ENCODE measurements at regions not wholly inside any gene's neighbourhood (a gene's known extent, or its start where the extent isn't known, plus 50 kb on each side); places are given as distances from the start of the nearest gene placed in this dataset.

- Histone ChIP-seq H3K4me1 (no peaks in the 10 kb centered on the region), H3K27ac (no peak overlapping the region), H3K36me3 (no peaks in the 10 kb centered on the region), H3K4me3 (no peak overlapping the region), H3K27me3 (no peaks in the 10 kb centered on the region), H3K9me3 (no peaks in the 10 kb centered on the region), H3K9ac (ENCODE audit: low read depth in 2 of 2, low read length in 2 of 2) (no peak overlapping the region)
- TF ChIP-seq, protein P1, sequence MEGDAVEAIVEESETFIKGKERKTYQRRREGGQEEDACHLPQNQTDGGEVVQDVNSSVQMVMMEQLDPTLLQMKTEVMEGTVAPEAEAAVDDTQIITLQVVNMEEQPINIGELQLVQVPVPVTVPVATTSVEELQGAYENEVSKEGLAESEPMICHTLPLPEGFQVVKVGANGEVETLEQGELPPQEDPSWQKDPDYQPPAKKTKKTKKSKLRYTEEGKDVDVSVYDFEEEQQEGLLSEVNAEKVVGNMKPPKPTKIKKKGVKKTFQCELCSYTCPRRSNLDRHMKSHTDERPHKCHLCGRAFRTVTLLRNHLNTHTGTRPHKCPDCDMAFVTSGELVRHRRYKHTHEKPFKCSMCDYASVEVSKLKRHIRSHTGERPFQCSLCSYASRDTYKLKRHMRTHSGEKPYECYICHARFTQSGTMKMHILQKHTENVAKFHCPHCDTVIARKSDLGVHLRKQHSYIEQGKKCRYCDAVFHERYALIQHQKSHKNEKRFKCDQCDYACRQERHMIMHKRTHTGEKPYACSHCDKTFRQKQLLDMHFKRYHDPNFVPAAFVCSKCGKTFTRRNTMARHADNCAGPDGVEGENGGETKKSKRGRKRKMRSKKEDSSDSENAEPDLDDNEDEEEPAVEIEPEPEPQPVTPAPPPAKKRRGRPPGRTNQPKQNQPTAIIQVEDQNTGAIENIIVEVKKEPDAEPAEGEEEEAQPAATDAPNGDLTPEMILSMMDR (IDR thresholded peaks at IDR 0.05), result no peak
- intact Hi-C loops (cut with DNase I), result no loop called here
- no peak for DNase-seq
Measured at GRCh38 chr6:170074907-170075306, 216.0 kb downstream of the DLL1 start.

GRCh38 chr6:170074435-170074834, 216.4 kb downstream of the DLL1 start:
- Histone ChIP-seq H3K27ac (no peak overlapping the region), H3K36me3 (no peaks in the 10 kb centered on the region), H3K9ac (ENCODE audit: low read depth in 2 of 2, low read length in 2 of 2) (no peak overlapping the region), H3K4me3 (no peak overlapping the region), H3K27me3 (no peaks in the 10 kb centered on the region), H3K9me3 (no peaks in the 10 kb centered on the region), H3K4me1 (no peaks in the 10 kb centered on the region)
- no peak for DNase-seq
- intact Hi-C loops (cut with DNase I), result no loop called here
- TF ChIP-seq, protein P1 (IDR thresholded peaks at IDR 0.05), result no peak

DNA sequence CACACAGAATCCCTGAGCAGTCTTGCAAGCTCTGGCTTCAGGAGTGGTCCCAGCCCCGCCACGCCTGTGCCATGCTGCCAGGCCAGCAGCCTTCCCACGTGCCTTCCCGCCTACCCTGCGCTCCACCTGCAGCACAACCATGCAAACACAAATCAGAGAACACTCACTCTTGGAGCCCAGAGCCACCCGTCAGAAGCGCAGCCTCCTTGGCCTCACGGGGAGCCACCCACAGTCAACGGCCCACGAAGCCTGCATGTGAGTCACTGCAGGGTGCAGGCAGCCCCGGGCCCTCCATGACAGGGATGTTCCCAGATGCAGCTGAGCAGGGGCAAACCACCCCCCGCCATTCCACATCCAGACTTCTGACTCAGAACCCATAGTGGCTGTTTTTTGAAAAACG, 217.0 kb downstream of the DLL1 start:
- Histone ChIP-seq H3K4me3 (no peak overlapping the region), H3K4me1 (no peaks in the 10 kb centered on the region), H3K36me3 (no peaks in the 10 kb centered on the region), H3K9ac (ENCODE audit: low read depth in 2 of 2, low read length in 2 of 2) (no peak overlapping the region), H3K27ac (no peak overlapping the region), H3K9me3 (no peaks in the 10 kb centered on the region), H3K27me3 (no peaks in the 10 kb centered on the region)
- TF ChIP-seq, protein P1 (IDR thresholded peaks at IDR 0.05), result no peak
- intact Hi-C loops (cut with DNase I), result no loop called here
- DNase-seq, result no peak

DNA sequence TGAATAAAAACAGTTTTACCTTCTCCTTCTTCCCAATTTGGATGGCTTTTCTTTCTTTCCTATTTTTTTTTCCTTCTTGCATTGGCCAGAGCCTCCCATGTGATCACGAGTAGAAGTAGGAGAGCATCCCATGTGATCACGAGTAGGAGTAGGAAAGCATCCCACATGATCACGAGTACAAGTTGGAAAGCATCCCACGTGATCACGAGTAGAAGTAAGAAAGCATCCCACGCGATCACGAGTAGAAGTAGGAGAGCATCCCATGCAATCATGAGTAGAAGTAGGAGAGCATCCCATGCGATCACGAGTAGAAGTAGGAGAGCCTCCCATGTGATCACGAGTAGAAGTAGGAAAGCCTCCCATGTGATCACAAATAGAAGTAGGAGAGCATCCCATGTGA, 218.6 kb downstream of the DLL1 start:
- H3K9ac ChIP-seq (ENCODE audit: low read depth in 2 of 2, low read length in 2 of 2), result no peak overlapping the region
- H3K4me1 ChIP-seq, result no peaks in the 10 kb centered on the region
- no peaks in the 10 kb centered on the region for H3K27me3 ChIP-seq
- TF ChIP-seq, protein P1 (IDR thresholded peaks at IDR 0.05), result no peak
- no peak overlapping the region for H3K4me3 ChIP-seq
- intact Hi-C loops (cut with DNase I), result no loop called here
- H3K9me3 ChIP-seq, result no peaks in the 10 kb centered on the region
- no peak overlapping the region for H3K27ac ChIP-seq
- H3K36me3 ChIP-seq, result no peaks in the 10 kb centered on the region
- DNase-seq, result no peak

- H3K9me3 ChIP-seq, result no peaks in the 10 kb centered on the region
- H3K36me3 ChIP-seq, result no peaks in the 10 kb centered on the region
- H3K27me3 ChIP-seq, result no peaks in the 10 kb centered on the region
- H3K4me1 ChIP-seq, result no peaks in the 10 kb centered on the region
- H3K9ac ChIP-seq (ENCODE audit: low read depth in 2 of 2, low read length in 2 of 2), result no peak overlapping the region
- no peak overlapping the region for H3K4me3 ChIP-seq
- DNase-seq, result no peak
- intact Hi-C loops (cut with DNase I), result no loop called here
- TF ChIP-seq, protein P1 (IDR thresholded peaks at IDR 0.05), result no peak
- no peak overlapping the region for H3K27ac ChIP-seq
Measured at GRCh38 chr6:170069611-170070010, 221.3 kb downstream of the DLL1 start.

GRCh38 chr6:170068496-170068895, 222.4 kb downstream of the DLL1 start:
- Histone ChIP-seq H3K4me3 (no peak overlapping the region), H3K36me3 (no peaks in the 10 kb centered on the region), H3K27me3 (no peaks in the 10 kb centered on the region), H3K9ac (ENCODE audit: low read depth in 2 of 2, low read length in 2 of 2) (no peak overlapping the region), H3K4me1 (no peaks in the 10 kb centered on the region), H3K27ac (no peak overlapping the region), H3K9me3 (no peaks in the 10 kb centered on the region)
- TF ChIP-seq, protein P1 (IDR thresholded peaks at IDR 0.05), result no peak
- no peak for DNase-seq
- intact Hi-C loops (cut with DNase I), result no loop called here

Data from colonic mucosa (tissue), 4 donors.